ENCODE measurements at regions not wholly inside any gene's neighbourhood (a gene's known extent, or its start where the extent isn't known, plus 50 kb on each side); places are given as distances from the start of the nearest gene placed in this dataset.

GRCh38 chr14:97848317-97848980 lies 1051.3 kb downstream of the VRK1 start:
- H3K4me1 Mint-ChIP-seq (ENCODE audit: low read depth) = no peaks in the 10 kb centered on the region
- peaks cover 48% of the 10 kb centered on the region for H3K9me3 Mint-ChIP-seq
- no peak for DNase-seq
- 0 out of 2 replicates have a peak, but pooled peaks cover 1% of the 10 kb centered on the region for H3K27me3 Mint-ChIP-seq (ENCODE audit: insufficient read depth)
- H3K4me3 Mint-ChIP-seq = no peak overlapping the region
- TF ChIP-seq CTCF (IDR thresholded peaks at IDR 0.05) = no peak
- no peak overlapping the region for H3K27ac Mint-ChIP-seq
- H3K36me3 Mint-ChIP-seq (ENCODE audit: low read depth) = no peaks in the 10 kb centered on the region

- no peaks in the 10 kb centered on the region for H3K36me3 Mint-ChIP-seq (ENCODE audit: low read depth)
- DNase-seq = no peak
- TF ChIP-seq CTCF (IDR thresholded peaks at IDR 0.05) = no peak
- 0 out of 2 replicates have a peak, but pooled peaks cover 1% of the 10 kb centered on the region for H3K27me3 Mint-ChIP-seq (ENCODE audit: insufficient read depth)
- peaks cover 59% of the 10 kb centered on the region for H3K9me3 Mint-ChIP-seq
- no peak overlapping the region for H3K27ac Mint-ChIP-seq
- H3K4me3 Mint-ChIP-seq = no peak overlapping the region
- H3K4me1 Mint-ChIP-seq (ENCODE audit: low read depth) = no peaks in the 10 kb centered on the region
Observed at GRCh38 chr14:97850466-97850865, 1053.3 kb downstream of the VRK1 start.

- TF ChIP-seq CTCF (IDR thresholded peaks at IDR 0.05) = no peak
- Mint-ChIP-seq H3K4me3 (no peak overlapping the region), H3K27me3 (ENCODE audit: insufficient read depth) (0 out of 2 replicates have a peak, but pooled peaks cover 1% of the 10 kb centered on the region), H3K36me3 (ENCODE audit: low read depth) (no peaks in the 10 kb centered on the region), H3K9me3 (peaks cover 59% of the 10 kb centered on the region), H3K4me1 (ENCODE audit: low read depth) (no peaks in the 10 kb centered on the region), H3K27ac (no peak overlapping the region)
- no peak for DNase-seq
Observed at GRCh38 chr14:97850886-97851285, 1053.7 kb downstream of the VRK1 start.

GRCh38 chr14:97851428-97851995 lies 1054.3 kb downstream of the VRK1 start:
- DNase-seq = no peak

GRCh38 chr14:97854918-97855317 lies 1057.7 kb downstream of the VRK1 start:
- H3K4me1 Mint-ChIP-seq (ENCODE audit: low read depth) = no peaks in the 10 kb centered on the region
- no peak for TF ChIP-seq CTCF (IDR thresholded peaks at IDR 0.05)
- no peak overlapping the region for H3K27ac Mint-ChIP-seq
- DNase-seq = no peak
- H3K36me3 Mint-ChIP-seq (ENCODE audit: low read depth) = no peaks in the 10 kb centered on the region
- H3K9me3 Mint-ChIP-seq = peaks cover 42% of the 10 kb centered on the region
- H3K4me3 Mint-ChIP-seq = no peak overlapping the region
- H3K27me3 Mint-ChIP-seq (ENCODE audit: insufficient read depth) = peaks cover 3% of the 10 kb centered on the region; the same call in 1 of the 2 replicates

More at GRCh38 chr14:97851428-97851995, 1054.3 kb downstream of the VRK1 start:
- H3K27ac Mint-ChIP-seq = no peak overlapping the region
- no peak for TF ChIP-seq CTCF (IDR thresholded peaks at IDR 0.05)
- no peak overlapping the region for H3K4me3 Mint-ChIP-seq
- no peaks in the 10 kb centered on the region for H3K4me1 Mint-ChIP-seq (ENCODE audit: low read depth)
- H3K36me3 Mint-ChIP-seq (ENCODE audit: low read depth) = no peaks in the 10 kb centered on the region
- peaks cover 59% of the 10 kb centered on the region for H3K9me3 Mint-ChIP-seq
- H3K27me3 Mint-ChIP-seq (ENCODE audit: insufficient read depth) = 0 out of 2 replicates have a peak, but pooled peaks cover 1% of the 10 kb centered on the region
